Esophagus muscularis mucosa (tissue), 3 donors: ENCODE measurements at regions not wholly inside any gene's neighbourhood (a gene's known extent, or its start where the extent isn't known, plus 50 kb on each side); places are given as distances from the start of the nearest gene placed in this dataset.

Source experiments
- CTCF ChIP-seq, 3 experiments: fragments of 200-600 bp in 2 of 3; fragments of 450-650 bp in 1 of 3; sonication (generic) in 2 of 3; IDR thresholded peaks; one replicate each; pipeline ENCODE4 v1.5.1; 2017 to 2019; ENCODE audit warnings: antibody characterized with exemption in 3 of 3, mild to moderate bottlenecking in 2 of 3, moderate library complexity in 1 of 3
- EP300 ChIP-seq: sonication (generic); formaldehyde crosslinking; IDR thresholded peaks from one replicate; pipeline ENCODE4 v1.6.1; 2017; ENCODE audit warnings: antibody characterized with exemption

- TF ChIP-seq EP300 (no peak), CTCF (IDR thresholded peaks at IDR 0.05) (no peak)
Measured at GRCh38 chr10:36496758-36497157, 628.6 kb upstream of the ANKRD30A start.
